IPS-NIHi7 (cell line): ENCODE measurements at regions not wholly inside any gene's neighbourhood (a gene's known extent, or its start where the extent isn't known, plus 50 kb on each side); places are given as distances from the start of the nearest gene placed in this dataset.

Experiments
- DNase-seq: peaks from one replicate; pipeline ENCODE4 v3.0.0; 2012; ENCODE audit warnings: mixed read lengths; ENCODE audit errors: extremely low spot score

- DNase-seq: no peak
Observed at GRCh38 chr2:146041274-146041910, 1521.5 kb upstream of the ZEB2 start.

DNA sequence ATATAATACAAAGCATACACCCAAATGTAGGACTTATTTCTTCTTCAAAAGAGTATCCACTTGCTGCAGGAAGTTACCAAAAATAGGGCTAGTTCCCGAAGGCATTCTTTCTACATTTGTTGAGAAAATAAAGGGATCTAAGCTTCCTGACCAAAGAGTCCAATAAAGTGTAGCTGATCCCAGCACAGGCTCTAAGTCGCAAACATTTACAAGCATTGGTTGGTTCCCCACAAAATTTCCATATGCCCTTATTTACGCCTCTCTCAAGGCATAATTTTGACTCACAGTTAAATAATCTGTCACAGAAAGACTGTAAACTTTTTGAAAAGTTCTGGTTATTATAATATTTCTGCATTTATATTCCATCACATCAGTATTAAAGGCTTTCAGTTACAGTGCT, 1520.1 kb upstream of the ZEB2 start:
- DNase-seq: no peak

- DNase-seq: no peak
Observed at GRCh38 chr2:146038014-146038413, 1518.1 kb upstream of the ZEB2 start.

DNA sequence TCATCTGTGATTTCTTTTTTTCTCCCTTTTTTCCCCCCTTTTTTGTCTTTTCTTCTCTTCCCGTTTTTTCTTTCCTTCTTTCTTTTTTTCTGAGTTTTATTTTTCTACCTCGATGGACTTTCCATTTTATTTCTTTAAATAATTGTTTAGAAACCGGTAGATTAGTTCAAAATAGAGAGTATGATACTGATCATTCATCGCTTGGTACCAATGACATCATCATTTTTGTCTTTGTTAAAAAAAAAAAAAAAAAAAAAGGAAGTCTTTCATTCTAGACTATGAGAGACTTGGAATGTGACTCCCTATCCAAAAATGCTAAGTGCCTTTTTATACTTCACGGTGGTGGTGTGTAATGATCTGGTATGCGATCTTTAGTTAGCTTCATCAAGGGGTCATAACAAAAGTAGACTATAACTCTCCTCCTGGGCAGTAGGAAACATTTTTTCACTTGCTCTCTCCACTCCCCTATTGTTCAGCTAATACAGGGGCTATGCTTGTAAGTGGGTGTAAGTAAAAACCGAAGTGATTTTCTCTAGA, 1517.5 kb upstream of the ZEB2 start:
- no peak for DNase-seq

- no peak for DNase-seq
Observed at GRCh38 chr2:146031158-146031557, 1511.2 kb upstream of the ZEB2 start.

- no peak for DNase-seq
Observed at GRCh38 chr2:146027156-146027555, 1507.2 kb upstream of the ZEB2 start.

GRCh38 chr2:146025519-146025918, 1505.6 kb upstream of the ZEB2 start:
- no peak for DNase-seq

- no peak for DNase-seq
Observed at GRCh38 chr2:146024212-146024743, 1504.4 kb upstream of the ZEB2 start.

DNA sequence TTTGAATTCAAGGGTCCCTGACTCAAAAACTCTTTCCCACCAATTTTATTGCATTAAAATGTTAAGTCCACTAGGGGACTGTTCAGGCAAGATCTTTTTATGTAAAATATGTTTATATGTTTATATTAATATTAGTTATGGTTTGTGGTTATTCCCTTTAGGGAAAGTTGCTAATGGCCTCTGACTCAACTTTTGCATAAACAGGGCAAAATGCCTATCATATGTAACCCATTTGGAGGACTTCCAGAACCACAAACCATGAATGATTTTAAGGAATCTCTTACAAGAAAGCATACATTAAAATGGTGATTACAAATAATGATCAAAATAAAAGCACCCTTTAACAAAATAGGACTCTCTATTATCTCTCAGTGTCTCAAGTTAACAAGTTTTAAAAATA, 1484.5 kb upstream of the ZEB2 start:
- no peak for DNase-seq

DNA sequence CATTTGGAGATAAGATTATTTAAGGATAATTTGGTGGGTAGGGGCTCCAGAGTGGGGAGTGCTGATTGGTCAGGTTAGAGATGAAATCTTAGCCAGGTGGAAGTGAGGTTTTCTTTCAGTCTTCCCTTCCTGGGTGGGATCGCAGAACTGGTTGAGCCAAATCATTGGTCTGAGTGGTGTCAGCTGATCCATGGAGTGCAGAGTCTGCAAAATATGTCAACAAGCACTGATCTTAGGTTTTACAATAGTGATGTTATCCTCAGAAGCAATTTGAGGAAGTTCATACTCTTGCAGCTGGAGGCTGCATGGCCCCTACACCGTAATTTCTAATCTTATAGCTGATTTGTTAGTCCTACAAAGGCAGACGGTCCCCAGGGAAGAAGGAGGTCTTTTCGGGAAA, 1483.4 kb upstream of the ZEB2 start:
- DNase-seq: no peak

GRCh38 chr2:145994910-145995309, 1475.0 kb upstream of the ZEB2 start:
- no peak for DNase-seq

DNA sequence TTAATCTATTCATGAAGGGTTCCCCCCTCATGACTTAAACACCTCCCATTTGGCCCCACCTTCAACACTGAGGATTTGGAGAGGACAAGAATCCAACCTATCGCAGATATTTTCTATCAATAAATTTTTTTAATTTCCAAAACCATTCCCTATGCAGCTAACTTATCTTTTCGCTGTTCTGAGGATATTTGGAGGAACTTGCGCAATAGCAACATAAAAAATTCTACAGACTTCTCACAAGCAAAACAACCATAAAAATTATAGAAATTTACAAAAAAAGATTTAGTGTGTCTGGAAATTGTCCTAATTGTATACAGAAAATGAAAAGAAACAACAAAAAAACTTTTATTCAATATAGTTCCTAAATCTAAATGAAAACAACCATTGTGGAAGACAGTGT, 1472.7 kb upstream of the ZEB2 start:
- no peak for DNase-seq

- DNase-seq: no peak
Observed at GRCh38 chr2:145987793-145988192, 1467.9 kb upstream of the ZEB2 start.

- no peak for DNase-seq
Observed at GRCh38 chr2:145985517-145985916, 1465.6 kb upstream of the ZEB2 start.

DNA sequence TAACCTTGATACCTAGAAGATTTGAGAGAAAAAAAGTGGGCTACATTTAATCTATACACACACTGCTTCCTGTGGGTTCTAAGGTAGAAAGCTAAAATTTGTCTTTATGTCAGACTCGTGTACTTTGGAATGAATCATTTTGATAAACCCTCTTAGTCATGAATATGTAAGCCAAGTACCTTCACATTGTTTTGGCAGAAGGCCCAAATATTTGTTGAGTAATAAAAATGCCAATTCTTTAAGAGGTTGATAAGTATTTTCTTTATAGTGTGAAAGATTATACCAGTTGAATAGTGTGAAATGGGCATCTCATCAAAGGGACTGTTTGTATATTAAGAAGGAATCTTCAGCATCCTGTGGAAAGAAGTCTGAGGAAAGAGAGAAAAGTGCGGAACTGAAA, 1464.7 kb upstream of the ZEB2 start:
- DNase-seq: no peak

DNA sequence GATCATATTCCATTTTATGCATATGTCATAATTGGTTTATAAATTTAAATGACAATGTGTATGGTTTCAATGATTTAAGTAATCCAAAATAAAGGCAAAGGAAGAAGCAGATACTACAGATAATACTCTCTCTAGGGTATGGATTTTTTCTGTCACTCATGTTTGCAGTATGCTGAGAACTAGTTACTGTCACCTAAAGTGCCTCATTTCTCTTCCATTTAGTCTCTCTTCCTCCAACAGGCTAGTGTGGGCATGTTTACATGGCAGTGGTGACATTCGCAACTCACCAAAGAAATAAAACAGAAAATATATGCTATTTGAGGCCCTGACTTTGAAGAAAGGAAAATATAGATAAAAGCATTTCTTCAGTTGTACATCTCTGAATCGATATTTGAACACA, 1460.4 kb upstream of the ZEB2 start:
- DNase-seq: no peak

- no peak for DNase-seq
Observed at GRCh38 chr2:145975406-145975805, 1455.5 kb upstream of the ZEB2 start.

GRCh38 chr2:145961846-145962245, 1441.9 kb upstream of the ZEB2 start:
- DNase-seq: no peak

GRCh38 chr2:145960479-145961163, 1440.7 kb upstream of the ZEB2 start:
- DNase-seq: no peak

DNA sequence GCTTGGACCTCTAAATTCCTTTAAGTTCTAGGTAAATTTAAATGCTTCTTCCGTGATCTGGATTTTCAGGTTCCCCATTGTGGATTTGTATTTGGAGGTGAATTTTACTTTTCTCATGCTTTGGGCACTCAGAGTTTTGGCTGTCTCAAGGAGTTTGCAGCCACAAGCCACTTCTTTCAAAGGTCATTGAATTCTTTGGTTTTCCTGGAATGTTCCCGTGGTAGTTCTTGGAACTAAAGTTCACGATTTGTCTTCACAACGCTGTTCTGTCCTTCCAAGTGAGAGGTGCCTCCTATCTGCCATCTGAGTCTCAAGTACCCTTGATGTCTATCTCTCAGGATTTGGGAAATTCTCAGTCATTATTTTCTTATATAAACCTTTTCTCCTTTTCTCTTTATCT, 1438.7 kb upstream of the ZEB2 start:
- DNase-seq: no peak

GRCh38 chr2:145957929-145958328, 1438.0 kb upstream of the ZEB2 start:
- no peak for DNase-seq

GRCh38 chr2:145939949-145940348, 1420.0 kb upstream of the ZEB2 start:
- DNase-seq: no peak

DNA sequence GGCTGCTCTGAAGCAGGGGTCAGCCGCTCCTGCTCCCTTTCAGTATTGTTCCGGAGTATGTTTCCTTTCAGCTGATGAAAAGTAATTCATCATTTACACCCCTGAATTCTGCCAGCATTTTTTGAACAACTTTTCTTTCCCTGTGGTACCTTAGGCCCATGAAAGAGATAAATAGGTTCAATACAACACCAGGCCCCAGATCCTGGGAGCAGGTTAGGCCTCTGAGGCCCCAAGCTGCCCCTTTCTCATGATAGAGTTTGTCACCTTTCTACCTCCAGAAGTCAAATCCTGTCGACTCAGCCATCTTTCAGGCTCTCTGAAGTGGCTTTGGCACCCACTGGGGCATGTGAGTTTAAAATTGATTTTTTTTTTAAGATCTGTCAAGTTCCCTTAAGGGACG, 1415.1 kb upstream of the ZEB2 start:
- no peak for DNase-seq
